ENCODE measurements at regions not wholly inside any gene's neighbourhood (a gene's known extent, or its start where the extent isn't known, plus 50 kb on each side); places are given as distances from the start of the nearest gene placed in this dataset.

- TF ChIP-seq CTCF (IDR thresholded peaks at IDR 0.05; ENCODE audit: extremely low read depth in 1 of 2, insufficient read depth in 1 of 2, low read depth in 1 of 2, low read length in 2 of 2): no peak
- TF ChIP-seq JUN (IDR thresholded peaks at IDR 0.05; ENCODE audit: borderline replicate concordance, insufficient read depth, insufficient read length, low read depth): no peak
- TF ChIP-seq POLR2A (IDR thresholded peaks at IDR 0.05; ENCODE audit: low read depth, low read length): no peak
- no peak for TF ChIP-seq POLR2AphosphoS5 (IDR thresholded peaks at IDR 0.05; ENCODE audit: insufficient read depth, low read depth, low read length)
- TF ChIP-seq EZH2 (IDR thresholded peaks at IDR 0.05; ENCODE audit: borderline replicate concordance, low read depth, low read length, severe bottlenecking): no peak
- TF ChIP-seq MAX (IDR thresholded peaks at IDR 0.05; ENCODE audit: insufficient read depth, insufficient read length): no peak
- no peak for TF ChIP-seq GATA2 (IDR thresholded peaks at IDR 0.05; ENCODE audit: insufficient read depth, insufficient read length, low read depth, low read length)
These were observed 212.7 kb upstream of the PGR start for GRCh38 chr11:101342307-101342706.
